CD4-positive, alpha-beta T cell treated with Interleukin-10 for 1 hour (primary cell): ENCODE measurements at regions not wholly inside any gene's neighbourhood (a gene's known extent, or its start where the extent isn't known, plus 50 kb on each side); places are given as distances from the start of the nearest gene placed in this dataset.

Experiments used
- DNase-seq: peaks from one replicate; pipeline ENCODE4 v3.0.0-alpha.2; 2020

DNA sequence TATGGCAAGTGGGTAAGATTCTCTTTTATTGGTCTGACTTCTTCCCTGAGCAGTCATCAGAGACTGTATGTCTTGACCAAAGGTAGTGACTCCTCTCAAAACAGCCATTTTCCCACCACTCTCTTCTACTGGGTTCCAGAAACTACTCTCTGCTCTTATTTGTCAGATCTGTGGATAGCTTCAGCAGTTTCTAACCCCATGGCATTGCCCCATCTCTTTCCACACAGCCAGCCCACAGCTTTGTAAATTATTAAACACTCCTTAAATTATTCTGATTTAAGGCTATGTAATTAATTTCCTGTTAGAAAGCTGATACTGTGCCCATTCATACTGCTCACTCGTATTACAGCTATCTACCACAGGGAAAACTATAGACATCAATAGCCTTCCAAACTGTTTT lies 138.4 kb upstream of the CNR1 start:
- DNase-seq, result no peak

GRCh38 chr6:88302769-88303225 lies 136.7 kb upstream of the CNR1 start:
- no peak for DNase-seq

DNA sequence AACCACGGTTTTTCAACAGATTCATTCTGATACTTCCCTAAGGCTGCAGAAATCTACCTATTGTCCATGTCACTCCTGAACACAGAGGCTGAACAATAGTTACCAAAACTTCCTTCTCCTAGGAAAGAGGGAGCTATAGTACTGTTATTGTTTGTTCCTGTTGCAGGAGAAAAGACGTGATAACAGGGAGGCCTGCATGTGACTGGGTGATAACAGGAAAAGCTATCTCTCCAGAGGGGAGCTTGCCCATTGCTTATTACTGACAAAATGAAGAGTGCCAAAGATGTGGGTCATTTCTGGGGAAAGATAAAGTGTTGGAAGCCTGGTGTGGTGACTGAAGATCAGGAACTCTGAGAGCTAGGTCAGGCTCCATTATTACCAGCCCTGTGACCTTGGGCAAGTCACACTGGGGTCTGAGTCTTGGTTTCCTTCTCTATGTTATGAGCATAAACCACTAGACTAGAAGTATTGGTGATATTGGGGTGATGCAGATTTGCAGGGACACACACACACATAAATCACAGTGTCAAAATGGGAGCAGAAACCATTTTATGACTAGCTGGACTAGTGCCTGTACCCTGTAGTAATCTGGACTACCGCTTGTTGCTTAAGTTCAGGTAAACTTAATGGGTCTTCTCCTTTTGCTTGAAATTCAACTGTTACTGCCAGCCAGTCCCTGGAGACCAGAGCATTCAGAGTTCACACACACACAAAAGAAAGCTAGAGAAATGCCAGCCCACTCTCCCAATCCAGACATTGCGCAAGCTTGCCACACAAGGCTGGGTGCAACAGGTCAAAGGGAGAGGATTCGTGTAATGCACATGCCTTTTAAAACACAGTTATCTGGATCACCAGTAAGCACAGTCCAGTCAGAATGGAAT lies 136.0 kb upstream of the CNR1 start:
- DNase-seq, result no peak

DNA sequence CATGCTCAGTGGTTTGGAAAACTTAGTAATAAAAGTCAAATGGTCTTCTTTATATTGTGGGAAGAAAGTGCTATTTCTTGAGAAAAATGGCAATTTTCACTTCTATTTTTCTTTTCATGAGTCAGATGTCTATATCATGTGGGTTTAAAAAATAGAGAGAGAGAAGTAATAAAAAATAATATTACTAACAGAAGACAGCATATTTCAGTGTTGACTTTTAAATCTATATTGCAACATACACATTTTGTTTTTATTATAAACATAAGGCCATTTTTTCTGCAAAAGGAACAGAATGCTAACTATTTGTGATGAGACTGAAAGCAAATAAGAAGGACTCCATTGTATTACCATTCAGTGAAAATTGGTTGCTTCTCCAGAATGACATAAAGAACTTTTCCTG lies 135.1 kb upstream of the CNR1 start:
- DNase-seq, result no peak

DNA sequence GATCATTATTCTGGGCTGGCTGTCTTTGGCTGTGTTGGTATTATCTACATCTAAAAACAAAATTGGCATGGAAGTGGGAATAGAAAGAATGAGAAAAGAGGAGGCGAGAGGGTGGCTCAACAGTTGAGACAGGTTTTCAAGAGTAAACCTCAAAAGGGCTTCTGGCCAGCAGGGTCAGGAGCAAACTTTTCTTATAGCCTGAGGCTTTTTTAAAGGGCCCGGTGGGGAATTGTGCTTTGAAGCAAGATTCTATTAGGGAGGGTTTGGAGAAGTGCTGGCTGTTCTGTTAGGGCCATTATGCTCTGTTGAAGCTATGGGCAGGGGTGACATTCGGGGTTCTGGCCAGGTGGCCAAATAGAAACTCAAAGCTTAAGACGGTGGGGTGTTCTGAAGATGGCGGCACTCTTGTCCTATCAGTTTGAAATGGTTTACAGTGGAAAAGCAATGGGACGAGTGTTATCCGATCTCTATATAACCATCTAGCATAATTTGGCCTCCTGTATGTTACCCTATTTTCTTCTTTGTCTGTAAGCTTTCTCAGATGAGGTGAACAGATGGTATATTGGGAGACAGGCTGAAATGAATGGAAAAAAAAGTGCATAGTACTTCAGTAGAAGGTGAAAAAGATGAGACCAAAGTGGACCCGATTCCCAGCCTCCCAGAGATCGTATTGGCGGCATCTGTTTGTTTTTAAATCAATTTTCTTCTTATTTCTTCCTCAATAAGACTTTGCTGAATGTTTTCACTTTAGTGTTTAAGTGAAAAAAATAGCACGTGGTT lies 132.1 kb upstream of the CNR1 start:
- no peak for DNase-seq

- DNase-seq, result no peak
These were observed 130.5 kb upstream of the CNR1 start for GRCh38 chr6:88296694-88297093.

GRCh38 chr6:88295663-88296062 lies 129.5 kb upstream of the CNR1 start:
- no peak for DNase-seq

- DNase-seq, result no peak
These were observed 128.6 kb upstream of the CNR1 start for GRCh38 chr6:88294702-88295101.

GRCh38 chr6:88290411-88290810 lies 124.3 kb upstream of the CNR1 start:
- no peak for DNase-seq

DNA sequence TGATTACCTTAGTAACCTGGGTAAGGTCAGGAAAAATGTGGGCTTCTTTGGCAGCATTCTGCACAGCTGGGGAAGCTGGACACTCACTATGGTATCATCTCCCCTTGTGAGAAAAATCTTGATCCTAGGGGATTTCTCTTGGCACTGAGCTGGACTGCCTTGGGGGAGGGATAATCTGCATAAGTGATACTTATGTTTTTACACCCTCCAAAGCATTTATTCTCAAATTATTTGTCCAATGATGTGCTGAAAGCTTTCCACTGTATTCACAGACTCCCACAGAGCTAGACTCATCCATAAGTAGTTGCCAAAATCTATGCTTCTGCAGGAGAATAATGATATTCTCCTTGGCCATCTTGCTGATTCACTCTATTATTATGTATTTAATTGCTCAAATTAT lies 121.5 kb upstream of the CNR1 start:
- no peak for DNase-seq

DNA sequence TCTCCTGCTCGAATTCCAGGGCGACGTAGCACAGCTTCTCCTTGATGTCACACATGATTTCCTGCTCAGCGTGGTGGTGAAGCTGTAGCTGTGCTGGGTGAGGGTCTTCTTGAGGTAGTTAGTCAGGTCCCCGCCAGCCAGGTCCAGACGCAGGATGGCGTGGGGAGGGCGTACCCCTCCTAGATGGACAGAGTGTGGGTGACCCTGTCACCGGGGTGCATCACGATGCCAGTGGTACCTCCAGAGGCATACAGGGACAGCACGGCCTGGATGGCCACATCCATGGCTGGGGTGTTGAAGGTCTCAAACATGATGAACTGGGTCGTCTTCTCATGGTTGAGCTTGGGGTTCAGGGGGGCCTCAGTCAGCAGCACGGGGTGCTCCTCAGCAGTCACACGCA lies 110.2 kb upstream of the CNR1 start:
- DNase-seq, result no peak

DNA sequence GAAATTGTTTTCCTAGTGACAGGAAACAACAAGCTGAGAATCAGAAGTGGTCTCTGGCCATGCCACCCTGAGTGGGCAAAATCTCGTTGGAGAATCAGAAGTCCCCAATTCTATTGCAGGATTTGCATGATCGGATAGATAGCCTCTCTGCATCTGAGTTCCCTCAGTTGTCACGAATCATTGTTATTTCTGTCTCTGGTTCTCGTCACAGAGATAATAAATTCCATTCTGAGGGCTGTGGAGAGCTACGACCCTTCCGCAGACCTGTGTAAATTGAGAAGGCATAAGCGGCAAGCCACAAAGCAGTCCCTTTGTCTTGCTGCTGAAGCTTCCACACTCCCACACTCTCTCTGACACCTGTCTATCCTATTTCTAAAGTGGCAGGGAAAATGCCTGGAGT lies 102.4 kb upstream of the CNR1 start:
- no peak for DNase-seq

DNA sequence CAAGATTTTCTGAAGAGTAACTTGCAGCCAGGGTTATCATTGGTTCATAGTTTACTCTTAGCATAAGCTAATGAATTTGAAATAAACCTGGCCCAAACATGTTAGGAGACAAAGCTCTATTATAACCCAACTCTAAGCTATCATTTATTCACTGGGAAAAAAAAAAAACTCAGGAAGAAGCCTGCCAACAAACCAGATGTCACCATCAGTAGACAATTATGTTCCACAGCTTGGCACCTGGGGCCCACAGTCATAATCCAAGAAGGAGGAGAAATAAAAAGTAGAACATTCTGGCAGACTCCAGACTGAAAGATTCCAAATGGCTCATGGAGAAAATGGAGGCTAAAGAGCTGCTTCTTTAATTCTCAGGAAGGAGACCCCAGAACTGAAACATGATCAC lies 100.0 kb upstream of the CNR1 start:
- DNase-seq, result no peak

DNA sequence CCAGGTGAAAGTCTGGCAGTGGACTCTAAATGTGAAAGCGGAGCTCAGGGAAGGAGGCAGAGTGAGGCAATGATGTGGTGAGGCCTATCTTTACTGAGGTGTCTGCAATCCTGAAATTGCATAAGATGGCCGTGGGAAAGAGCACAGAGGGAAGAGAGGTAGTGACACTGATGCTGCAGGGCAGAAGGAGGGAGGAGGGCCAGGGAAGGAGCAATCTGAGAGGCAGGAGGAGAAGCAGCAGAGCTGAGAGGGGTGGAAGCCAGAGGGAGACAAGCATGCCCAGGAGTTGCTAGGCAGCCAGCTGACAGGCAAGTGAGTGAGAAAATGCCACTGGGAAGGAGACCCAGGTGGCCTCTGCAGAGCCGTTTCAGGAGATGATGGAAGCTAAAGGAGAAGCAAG lies 97.4 kb upstream of the CNR1 start:
- no peak for DNase-seq

DNA sequence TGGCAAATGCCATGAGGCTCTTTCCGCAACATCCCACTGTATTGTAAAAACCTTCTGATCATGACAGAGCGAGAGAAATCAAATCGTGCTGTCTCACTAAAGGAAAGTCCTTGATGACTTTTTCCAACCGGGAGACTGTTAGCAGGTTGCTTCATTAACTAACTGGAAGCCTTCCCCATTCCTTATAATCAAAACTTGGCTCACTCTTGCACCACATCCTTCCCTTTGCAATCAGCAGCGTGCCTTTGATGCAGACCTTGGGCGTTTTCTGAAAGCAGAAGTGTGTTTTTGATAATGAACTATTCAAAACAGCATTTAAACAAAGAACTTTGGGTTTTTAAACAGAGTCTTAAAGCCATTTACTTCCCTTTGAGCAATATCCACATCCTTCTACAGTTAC lies 96.2 kb upstream of the CNR1 start:
- DNase-seq, result no peak

DNA sequence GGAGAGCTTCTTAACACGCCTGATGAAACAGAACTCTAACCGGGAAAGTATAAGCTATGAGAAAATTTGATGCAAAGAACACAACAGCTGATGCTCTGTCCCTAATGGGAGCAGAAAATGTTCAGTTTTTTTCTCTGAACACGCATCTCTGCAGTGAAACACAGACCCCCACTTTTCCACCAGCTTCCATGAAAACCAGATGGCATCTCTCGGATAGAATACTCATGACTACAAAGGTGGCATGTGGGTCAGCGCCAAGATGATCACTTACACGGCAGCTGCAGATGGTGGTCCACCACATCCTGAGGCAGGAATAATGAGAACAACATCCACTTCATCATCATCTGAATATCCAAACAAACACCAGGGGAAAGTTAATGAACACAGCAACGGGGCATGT lies 85.2 kb upstream of the CNR1 start:
- no peak for DNase-seq

DNA sequence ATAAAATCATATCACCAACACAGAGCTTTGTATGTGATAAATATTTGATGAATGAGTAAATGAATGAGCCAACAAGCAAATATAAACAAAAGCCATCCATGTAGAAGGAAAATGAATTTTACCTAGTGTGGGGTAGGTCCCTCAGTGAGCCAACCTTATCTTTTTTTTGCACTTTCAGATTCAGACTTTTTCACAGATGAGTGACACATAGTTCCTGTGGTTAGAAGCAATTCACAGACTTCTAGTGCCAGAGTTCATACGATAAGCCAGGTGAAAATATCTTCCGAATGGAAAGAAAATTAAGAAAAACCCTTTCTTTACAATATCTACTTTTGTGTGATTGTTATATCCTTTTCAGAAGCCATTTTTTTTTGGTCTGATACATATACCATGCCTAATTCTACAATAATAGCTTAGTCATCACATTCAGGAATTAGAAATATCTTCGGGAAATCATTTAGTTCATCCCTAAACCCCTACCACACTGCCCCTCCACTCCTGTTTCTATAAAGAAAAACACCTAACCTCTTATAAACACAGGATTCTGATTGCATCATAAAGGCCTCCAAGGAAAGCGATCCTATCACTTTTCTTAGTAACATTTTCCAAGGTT lies 82.7 kb upstream of the CNR1 start:
- no peak for DNase-seq

- DNase-seq, result no peak
These were observed 80.5 kb upstream of the CNR1 start for GRCh38 chr6:88246654-88247053.

GRCh38 chr6:88244721-88245120 lies 78.6 kb upstream of the CNR1 start:
- no peak for DNase-seq

- DNase-seq, result no peak
These were observed 72.8 kb upstream of the CNR1 start for GRCh38 chr6:88238901-88239300.

DNA sequence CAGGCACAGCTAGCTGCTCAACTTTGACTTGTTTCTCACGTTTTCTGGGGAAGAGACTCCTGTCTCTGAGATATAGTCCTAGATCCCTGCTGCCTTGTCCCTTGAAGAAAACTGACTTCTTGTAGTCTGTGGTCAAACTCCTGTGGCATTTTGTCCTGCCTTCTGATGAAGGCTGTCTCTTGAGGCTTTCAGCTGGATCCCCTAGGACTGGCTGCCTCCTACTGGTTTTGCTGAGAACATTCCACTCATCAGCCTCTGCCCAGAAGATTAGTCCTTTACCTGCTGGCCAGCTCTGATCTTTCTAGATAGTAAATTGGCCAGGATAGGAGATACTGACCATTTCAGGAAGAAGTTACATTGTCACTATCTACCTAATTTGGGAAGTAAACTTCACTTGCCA lies 71.9 kb upstream of the CNR1 start:
- DNase-seq, result peak; percentile 4

GRCh38 chr6:88236612-88237360 lies 70.6 kb upstream of the CNR1 start:
- no peak for DNase-seq

DNA sequence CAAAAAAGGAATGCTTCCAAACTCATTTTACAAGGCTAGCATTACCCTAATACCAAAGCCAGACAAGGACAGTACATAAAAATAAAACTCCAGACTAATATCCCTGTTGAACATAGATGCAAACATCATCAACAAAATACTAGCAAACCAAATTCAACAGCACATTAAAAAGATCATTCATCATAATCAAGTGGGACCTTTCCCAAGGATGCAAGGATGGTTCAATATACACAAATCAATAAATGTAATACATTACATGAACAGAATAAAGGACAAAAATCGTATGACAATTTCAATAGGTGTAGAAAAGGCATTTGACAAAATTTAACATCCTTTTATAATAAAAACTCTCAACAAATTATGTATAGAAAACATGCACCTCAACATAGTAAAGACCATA lies 66.6 kb upstream of the CNR1 start:
- DNase-seq, result no peak
